CD4-positive, alpha-beta T cell (primary cell): ENCODE measurements at regions not wholly inside any gene's neighbourhood (a gene's known extent, or its start where the extent isn't known, plus 50 kb on each side); places are given as distances from the start of the nearest gene placed in this dataset.

Source experiments
- ATAC-seq: fragments of 200-7000 bp; cut with Tn5 transposase; one replicate; pipeline ENCODE4 v1.10.0; 2022; ENCODE audit warnings: mild to moderate bottlenecking; ENCODE audit not compliant: poor library complexity
- CTCF ChIA-PET: fragments of 350-600 bp; sonication (Branson Sonifier 250); formaldehyde crosslinking; loops from one replicate; lab custom pipeline; 2021; ENCODE audit warnings: antibody characterized with exemption, inconsistent platforms; lab: Charles Lee
- POLR2A ChIA-PET: fragments of 350-600 bp; sonication (Branson Sonifier 250); formaldehyde crosslinking; loops from one replicate; lab custom pipeline; 2021; ENCODE audit warnings: antibody characterized with exemption, inconsistent platforms; lab: Charles Lee
- DNase-seq, 14 experiments: peaks; one replicate each; pipeline ENCODE4 v3.0.0-alpha.2; 2013 to 2020; ENCODE audit warnings: mixed read lengths in 2 of 14
- H3K27ac ChIP-seq, 2 donors: one replicate each; pipeline versions ENCODE4 v1.5.1 to v1.7.0; 2013; ENCODE audit warnings: low read length in 2 of 2, low read depth in 1 of 2, mild to moderate bottlenecking in 1 of 2
- H3K27me3 ChIP-seq, 2 experiments: 1 replicate in 1 of 2; 2 replicates in 1 of 2; pipeline versions ENCODE4 v1.6.1 to v1.7.0; 2013; ENCODE audit warnings: low read length in 2 of 2, control low read depth in 1 of 2, mild to moderate bottlenecking in 1 of 2, moderate library complexity in 1 of 2; ENCODE audit not compliant: insufficient read depth in 2 of 2, control insufficient read depth in 1 of 2
- H3K36me3 ChIP-seq: one replicate; pipeline ENCODE4 v1.6.1; 2013; ENCODE audit warnings: low read length, control low read depth; ENCODE audit not compliant: insufficient read depth
- H3K4me1 ChIP-seq: one replicate; pipeline ENCODE4 v1.6.1; 2013; ENCODE audit warnings: low read length, control low read depth; ENCODE audit not compliant: insufficient read depth
- H3K4me3 ChIP-seq: one replicate; pipeline ENCODE4 v1.5.1; 2013; ENCODE audit warnings: mild to moderate bottlenecking, low read length, moderate library complexity
- H3K9me3 ChIP-seq, 2 experiments: 1 replicate in 1 of 2; 2 replicates in 1 of 2; pipeline versions ENCODE4 v1.6.1 to v1.7.0; 2013; ENCODE audit warnings: low read length in 2 of 2, mild to moderate bottlenecking in 2 of 2, control low read depth in 1 of 2, moderate library complexity in 1 of 2; ENCODE audit not compliant: control insufficient read depth in 1 of 2, insufficient read depth in 1 of 2
- H3K27ac Mint-ChIP-seq: one replicate; pipeline ENCODE4 v1.8.0; 2020; ENCODE audit warnings: mixed read lengths
- H3K27me3 Mint-ChIP-seq: one replicate; pipeline ENCODE4 v1.8.0; 2021; ENCODE audit warnings: mixed read lengths
- H3K36me3 Mint-ChIP-seq: one replicate; pipeline ENCODE4 v1.8.0; 2021; ENCODE audit warnings: low read depth, mixed read lengths
- H3K4me1 Mint-ChIP-seq: one replicate; pipeline ENCODE4 v1.8.0; 2021; ENCODE audit warnings: low read depth, mixed read lengths
- H3K4me3 Mint-ChIP-seq: one replicate; pipeline ENCODE4 v1.8.0; 2020; ENCODE audit warnings: mild to moderate bottlenecking, mixed read lengths
- H3K9me3 Mint-ChIP-seq: one replicate; pipeline ENCODE4 v1.8.0; 2020; ENCODE audit warnings: mixed read lengths
- CTCF ChIP-seq: fragments of 200-600 bp; IDR thresholded peaks from one replicate; pipeline ENCODE4 v1.8.0; 2022; ENCODE audit warnings: antibody characterized with exemption, mild to moderate bottlenecking
- intact Hi-C, 2 experiments: fragments of 100-400 bp; cut with DNase I in 1 of 2; cut with micrococcal nuclease in 1 of 2; formaldehyde crosslinking; loops; one replicate each; pipeline versions ENCODE4 v1.15.1 to v1.9.0; 2023 to 2025; cut with DNase I, micrococcal nuclease

GRCh38 chr3:30268288-30268687, 338.1 kb upstream of the TGFBR2 start:
- ChIA-PET CTCF (no interaction called here), POLR2A (no interaction called here)
- H3K36me3 Mint-ChIP-seq: no peaks in the 10 kb centered on the region
- H3K4me1 ChIP-seq: peaks cover 9% of the 10 kb centered on the region
- H3K27me3 ChIP-seq: no peaks in the 10 kb centered on the region
- H3K27me3 Mint-ChIP-seq: no peaks in the 10 kb centered on the region
- no peak overlapping the region for H3K4me3 ChIP-seq
- ATAC-seq: no peak
- no peaks in the 10 kb centered on the region for H3K9me3 Mint-ChIP-seq
- no peaks in the 10 kb centered on the region for H3K36me3 ChIP-seq
- no peak for DNase-seq
- H3K4me3 Mint-ChIP-seq: no peak overlapping the region
- H3K9me3 ChIP-seq: no peaks in the 10 kb centered on the region
- no peak overlapping the region for H3K27ac ChIP-seq
- TF ChIP-seq CTCF: no peak
- H3K27ac Mint-ChIP-seq: no peak overlapping the region
- intact Hi-C loops: no loop called here
- H3K4me1 Mint-ChIP-seq: peaks cover 9% of the 10 kb centered on the region

- no peaks in the 10 kb centered on the region for H3K9me3 Mint-ChIP-seq
These were observed 336.5 kb upstream of the TGFBR2 start for GRCh38 chr3:30269751-30270445.

GRCh38 chr3:30271781-30272180, 334.6 kb upstream of the TGFBR2 start:
- Mint-ChIP-seq H3K27ac (no peak overlapping the region), H3K36me3 (no peaks in the 10 kb centered on the region), H3K4me1 (no peaks in the 10 kb centered on the region), H3K9me3 (no peaks in the 10 kb centered on the region), H3K4me3 (no peak overlapping the region), H3K27me3 (no peaks in the 10 kb centered on the region)
- DNase-seq (no peak), ATAC-seq (no peak)
- TF ChIP-seq CTCF: no peak
- POLR2A ChIA-PET: no interaction called here
- no peak overlapping the region for H3K27ac ChIP-seq
- CTCF ChIA-PET: no interaction called here
- intact Hi-C loops: no loop called here
- H3K4me1 ChIP-seq: no peaks in the 10 kb centered on the region
- no peaks in the 10 kb centered on the region for H3K9me3 ChIP-seq
- H3K27me3 ChIP-seq: no peaks in the 10 kb centered on the region
- no peaks in the 10 kb centered on the region for H3K36me3 ChIP-seq
- no peak overlapping the region for H3K4me3 ChIP-seq

More at GRCh38 chr3:30269751-30270445, 336.5 kb upstream of the TGFBR2 start:
- Histone ChIP-seq H3K4me1 (no peaks in the 10 kb centered on the region), H3K27me3 (no peaks in the 10 kb centered on the region), H3K36me3 (no peaks in the 10 kb centered on the region), H3K27ac (no peak overlapping the region), H3K4me3 (no peak overlapping the region), H3K9me3 (no peaks in the 10 kb centered on the region)
- H3K27ac Mint-ChIP-seq: no peak overlapping the region
- ATAC-seq (no peak), DNase-seq (peak in 1 of 14 experiments; percentile 12)
- H3K4me1 Mint-ChIP-seq: no peaks in the 10 kb centered on the region
- intact Hi-C loops: no loop called here
- no peaks in the 10 kb centered on the region for H3K27me3 Mint-ChIP-seq
- H3K4me3 Mint-ChIP-seq: no peak overlapping the region
- H3K36me3 Mint-ChIP-seq: no peaks in the 10 kb centered on the region
- POLR2A ChIA-PET: no interaction called here
- TF ChIP-seq CTCF: no peak
- CTCF ChIA-PET: no interaction called here
